Adrenal gland (tissue), 5 donors: ENCODE measurements at regions not wholly inside any gene's neighbourhood (a gene's known extent, or its start where the extent isn't known, plus 50 kb on each side); places are given as distances from the start of the nearest gene placed in this dataset.

Experiments used
- CTCF ChIP-seq, 6 experiments: fragments of 450-650 bp in 4 of 6; fragments of 200-600 bp in 2 of 6; sonication (generic) in 1 of 6; IDR thresholded peaks; 1 replicate in 5 of 6; 2 replicates in 1 of 6; pipeline versions ENCODE4 v1.5.1 to v1.8.0; 2016 to 2021; ENCODE audit warnings: antibody characterized with exemption in 6 of 6, mild to moderate bottlenecking in 2 of 6, moderate library complexity in 1 of 6
- POLR2A ChIP-seq, 2 donors: fragments of 450-650 bp; IDR thresholded peaks; one replicate each; pipeline ENCODE4 v1.6.1; 2017; ENCODE audit warnings: antibody characterized with exemption in 2 of 2, mild to moderate bottlenecking in 2 of 2, moderate library complexity in 1 of 2
- donor health status: DM: no; HTN: no; CAD: no.

- TF ChIP-seq CTCF (IDR thresholded peaks at IDR 0.05) (no peak), POLR2A (IDR thresholded peaks at IDR 0.05) (no peak)
Measured at GRCh38 chr10:3277566-3277965, 105.0 kb upstream of the PITRM1 start.
